Hippocampal formation (tissue), 2 donors: ENCODE measurements at regions not wholly inside any gene's neighbourhood (a gene's known extent, or its start where the extent isn't known, plus 50 kb on each side); places are given as distances from the start of the nearest gene placed in this dataset.
A peak's percentile ranks its signal among the peaks of the same experiment; 100 is the strongest.
"Not testable (repeated sequence)": the region's sequence is repeated elsewhere in the genome, so short reads cannot be mapped to it uniquely, and the experiment has no call there.

Experiments
- DNase-seq, 2 donors: peaks; one replicate each; lab custom pipeline; 2025; lab: John Stamatoyannopoulos, UW

DNA sequence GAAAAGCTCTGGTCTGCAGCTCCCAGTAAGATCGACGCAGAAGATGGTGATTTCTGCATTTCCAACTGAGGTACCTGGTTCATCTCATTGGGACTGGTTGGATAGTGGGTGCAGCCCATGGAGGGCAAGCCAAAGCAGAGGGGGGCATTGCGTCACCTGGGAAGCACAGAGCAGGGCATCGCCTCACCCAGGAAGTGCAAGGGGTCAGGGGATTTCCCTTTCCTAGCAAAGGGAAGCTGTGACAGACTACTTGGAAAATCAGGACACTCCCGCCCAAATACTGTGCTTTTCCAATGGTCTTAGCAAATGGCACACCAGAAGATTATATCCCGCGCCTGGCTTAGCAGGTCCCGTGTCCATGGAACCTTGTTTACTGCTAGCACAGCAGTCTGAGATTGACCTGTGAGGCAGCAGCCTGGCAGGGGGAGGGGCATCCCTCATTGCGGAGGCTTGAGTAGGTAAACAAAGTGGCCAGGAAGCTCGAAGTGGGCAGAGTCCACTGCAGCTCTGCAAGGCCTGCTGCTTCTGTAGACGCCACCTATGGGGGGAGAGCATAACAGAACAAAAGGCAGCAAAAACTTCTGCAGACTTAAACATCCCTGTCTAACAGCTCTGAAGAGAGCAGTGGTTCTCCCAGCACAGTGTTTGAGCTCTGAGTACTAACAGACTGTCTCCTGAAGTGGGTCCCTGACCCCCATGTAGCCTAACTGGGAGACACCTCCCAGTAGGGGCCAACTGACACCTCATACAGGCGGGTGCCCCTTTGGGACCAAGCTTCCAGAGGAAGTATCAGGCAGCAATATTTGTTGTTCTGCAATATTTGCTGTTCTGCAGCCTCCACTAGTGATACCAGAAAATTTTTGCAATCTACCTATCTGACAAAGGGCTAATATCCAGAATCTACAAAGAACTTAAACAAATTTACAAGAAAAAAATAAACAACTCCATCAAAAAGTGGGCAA lies 871.7 kb downstream of the IGSF11 start:
- not testable (repeated sequence) for DNase-seq

DNA sequence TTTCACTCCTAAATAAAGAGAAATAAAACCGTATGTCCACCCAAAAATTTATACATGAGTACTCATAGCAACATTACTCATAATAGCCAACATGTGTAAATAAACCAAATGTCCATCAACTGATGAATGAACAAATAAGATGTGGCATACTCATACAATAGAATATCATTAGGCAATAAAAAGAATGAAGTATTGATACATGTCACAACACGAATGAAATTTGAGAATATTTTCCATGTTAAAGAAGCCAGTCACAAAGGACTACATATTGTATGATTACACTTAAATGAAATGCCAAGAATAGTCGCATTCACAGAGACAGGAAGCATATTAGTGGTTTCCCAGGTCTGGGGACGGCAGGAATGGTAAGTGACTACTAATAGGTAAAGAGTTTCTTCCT lies 869.2 kb downstream of the IGSF11 start:
- no peak for DNase-seq

DNA sequence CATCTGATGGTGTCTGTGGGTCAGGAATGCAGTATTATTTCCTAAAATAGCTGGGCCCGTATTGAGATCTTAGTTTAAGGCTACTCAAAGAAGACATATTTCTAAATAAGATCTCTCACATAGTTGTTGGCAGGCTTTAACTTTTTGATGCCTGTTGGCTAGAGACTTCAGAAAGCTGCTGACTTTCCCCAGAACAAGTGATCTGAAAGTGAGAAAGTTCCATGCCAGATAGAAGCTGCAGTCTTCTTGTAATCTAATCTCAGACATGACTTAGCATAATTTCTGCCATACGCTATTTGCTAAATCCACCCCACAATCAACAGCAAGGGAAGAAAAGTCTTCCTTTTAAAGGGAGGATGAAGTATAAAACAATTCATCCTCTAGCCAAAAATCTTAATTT lies 867.1 kb downstream of the IGSF11 start:
- DNase-seq, result no peak

DNA sequence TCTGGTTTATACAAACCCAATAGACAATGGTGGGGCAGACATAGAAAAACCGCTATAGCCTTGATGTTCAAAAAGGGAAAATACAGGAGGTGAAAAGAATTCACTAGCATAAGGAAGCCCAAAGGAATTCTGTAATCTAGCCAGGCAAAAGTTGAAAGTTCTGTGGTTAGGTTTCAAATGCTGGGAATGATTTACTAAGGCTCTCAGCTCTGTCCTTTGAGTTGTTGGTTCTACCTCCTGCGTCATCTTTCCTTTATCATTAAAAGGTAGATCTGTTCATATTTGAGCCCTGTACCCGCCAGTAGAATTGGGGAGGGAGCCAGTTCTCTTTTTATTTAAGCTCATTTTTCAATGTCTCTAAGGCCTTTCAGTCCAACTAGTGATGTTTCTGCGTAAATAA lies 866.5 kb downstream of the IGSF11 start:
- DNase-seq, result no peak

DNA sequence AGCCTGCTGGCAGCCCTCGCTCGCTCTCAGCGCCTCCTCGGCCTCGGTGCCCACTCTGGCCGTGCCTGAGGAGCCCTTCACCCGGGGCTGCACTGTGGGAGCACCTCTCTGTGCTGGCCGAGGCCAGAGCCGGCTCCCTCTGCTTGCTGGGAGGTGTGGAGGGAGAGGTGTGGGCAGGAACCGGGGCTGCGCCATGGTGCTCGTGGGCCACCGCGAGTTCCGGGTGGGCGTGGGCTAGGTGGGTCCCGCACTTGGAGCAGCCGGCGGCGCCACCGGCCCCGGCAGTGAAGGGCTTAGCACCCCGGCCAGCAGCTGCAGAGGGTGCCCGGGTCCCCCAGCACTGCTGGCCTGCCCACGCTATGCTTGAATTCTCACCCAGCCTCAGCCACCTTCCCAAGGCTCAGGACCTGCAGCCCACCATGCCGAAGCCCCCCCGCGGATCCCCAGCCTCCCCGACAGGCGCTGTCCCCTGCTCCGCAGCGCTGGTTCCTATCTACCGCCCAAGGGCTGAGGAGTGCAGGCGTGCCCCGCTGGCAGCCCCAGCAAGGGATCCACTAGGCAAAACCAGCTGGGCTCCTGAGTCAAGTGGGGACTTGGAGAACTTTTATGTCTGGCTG lies 863.3 kb downstream of the IGSF11 start:
- DNase-seq, result no peak

DNA sequence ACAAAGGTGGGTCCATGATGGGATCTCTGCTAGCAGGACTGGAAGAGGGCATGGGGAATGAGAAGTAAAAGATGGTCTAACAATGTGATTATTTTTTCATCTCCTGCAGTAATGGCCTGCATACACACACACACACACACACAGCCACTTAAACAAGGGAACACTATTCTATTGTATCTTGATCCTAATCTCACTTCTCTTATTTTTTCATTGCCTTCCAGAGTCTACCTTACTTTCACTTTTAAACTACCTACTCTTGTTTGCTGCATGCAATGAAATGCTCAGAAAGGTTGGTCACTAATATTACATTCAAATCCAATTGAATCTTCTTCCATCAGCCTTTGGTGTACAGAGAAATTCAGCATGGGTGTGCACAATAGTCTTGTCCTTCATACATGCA lies 853.8 kb downstream of the IGSF11 start:
- DNase-seq, result no peak

DNA sequence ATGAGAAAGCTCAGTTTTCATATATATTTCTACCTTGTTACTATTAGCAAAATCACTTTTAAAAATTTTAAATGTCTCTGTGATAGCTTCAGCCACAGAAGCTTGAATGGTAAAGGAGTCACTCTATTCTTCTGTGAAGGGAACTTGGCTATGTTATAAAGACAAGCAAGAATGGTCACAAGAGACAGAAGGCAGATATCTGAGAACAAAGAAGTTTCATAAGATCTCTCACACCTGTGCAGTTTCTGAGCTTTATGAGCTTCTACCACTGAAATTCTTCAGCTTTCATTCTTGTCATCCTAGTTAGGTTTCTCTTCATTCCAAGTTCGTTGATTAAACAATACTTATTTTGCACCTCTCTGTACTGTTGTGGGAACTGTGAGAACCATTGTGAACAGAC lies 853.4 kb downstream of the IGSF11 start:
- no peak for DNase-seq

DNA sequence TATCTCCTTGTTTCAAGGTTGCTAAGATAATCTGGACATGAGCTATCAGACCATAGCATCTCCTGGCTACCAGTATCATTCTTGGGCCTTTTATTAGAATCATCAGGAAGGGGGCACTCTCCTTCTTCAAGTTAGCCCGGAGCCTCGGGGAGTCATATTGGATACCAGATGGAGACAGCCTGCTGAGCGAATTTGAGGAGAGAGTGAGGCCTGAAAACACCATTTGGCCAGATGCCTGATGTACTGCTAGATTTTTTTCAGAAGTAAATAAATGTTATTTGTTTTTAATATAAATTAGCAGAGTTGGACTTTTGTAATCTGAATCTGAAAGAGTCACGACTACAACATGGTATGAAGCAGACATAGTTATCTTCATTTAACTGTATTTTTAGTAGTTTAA lies 848.6 kb downstream of the IGSF11 start:
- no peak for DNase-seq

DNA sequence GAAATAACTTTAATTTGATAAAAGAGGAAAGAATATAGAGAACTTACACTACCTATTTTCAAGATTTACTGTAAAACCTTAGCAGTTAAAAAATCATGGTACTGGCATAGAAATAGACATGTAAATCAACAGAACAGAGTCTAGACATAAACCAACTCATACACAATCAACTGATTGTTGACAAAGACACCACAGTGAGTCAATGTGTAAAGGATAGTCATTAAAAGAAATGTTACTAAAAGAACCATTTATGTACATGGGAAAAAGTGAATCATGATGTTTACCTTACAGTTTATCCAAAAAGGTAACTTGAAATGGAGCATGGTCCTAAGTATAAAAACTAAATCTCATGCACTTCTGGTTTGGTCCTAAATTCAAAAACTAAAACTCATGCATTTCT lies 847.4 kb downstream of the IGSF11 start:
- DNase-seq, result no peak

DNA sequence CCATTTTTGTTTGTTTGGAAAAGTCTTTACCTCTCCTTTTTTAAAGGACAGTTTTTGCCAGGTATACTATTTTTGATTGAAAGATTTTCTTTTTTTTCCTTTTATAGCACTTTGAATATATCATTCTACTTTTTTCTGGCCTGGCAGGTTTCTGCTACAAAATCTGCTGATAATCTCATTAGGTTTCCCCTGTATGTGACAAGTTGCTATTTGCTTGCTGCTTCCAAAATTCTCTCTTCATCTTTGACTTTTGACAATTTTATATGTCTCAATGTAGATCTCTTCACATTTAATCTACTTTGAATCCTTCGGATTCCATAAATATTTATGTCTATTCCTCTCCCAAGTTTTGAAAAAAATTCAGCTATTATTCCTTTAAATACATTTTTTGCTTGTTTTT lies 838.5 kb downstream of the IGSF11 start:
- DNase-seq, result no peak

DNA sequence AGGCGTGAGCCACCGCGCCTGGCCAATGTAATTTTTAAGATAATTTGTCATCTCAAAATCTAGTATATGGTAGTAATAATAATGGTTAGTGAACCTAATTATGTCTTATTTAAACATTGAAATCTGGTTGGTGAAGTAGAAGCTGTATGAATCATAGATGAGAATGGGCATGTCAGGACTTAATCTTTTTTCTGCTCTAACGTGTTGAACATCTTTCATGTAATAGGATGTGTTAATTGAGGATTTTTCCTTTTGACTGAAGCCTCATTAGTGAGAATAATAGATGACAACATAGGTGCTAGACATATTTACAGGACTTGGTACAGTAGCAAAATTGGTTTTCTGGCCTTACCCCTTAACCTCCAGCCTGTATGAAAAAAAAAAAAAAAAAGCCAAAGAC lies 835.6 kb downstream of the IGSF11 start:
- DNase-seq, result no peak

DNA sequence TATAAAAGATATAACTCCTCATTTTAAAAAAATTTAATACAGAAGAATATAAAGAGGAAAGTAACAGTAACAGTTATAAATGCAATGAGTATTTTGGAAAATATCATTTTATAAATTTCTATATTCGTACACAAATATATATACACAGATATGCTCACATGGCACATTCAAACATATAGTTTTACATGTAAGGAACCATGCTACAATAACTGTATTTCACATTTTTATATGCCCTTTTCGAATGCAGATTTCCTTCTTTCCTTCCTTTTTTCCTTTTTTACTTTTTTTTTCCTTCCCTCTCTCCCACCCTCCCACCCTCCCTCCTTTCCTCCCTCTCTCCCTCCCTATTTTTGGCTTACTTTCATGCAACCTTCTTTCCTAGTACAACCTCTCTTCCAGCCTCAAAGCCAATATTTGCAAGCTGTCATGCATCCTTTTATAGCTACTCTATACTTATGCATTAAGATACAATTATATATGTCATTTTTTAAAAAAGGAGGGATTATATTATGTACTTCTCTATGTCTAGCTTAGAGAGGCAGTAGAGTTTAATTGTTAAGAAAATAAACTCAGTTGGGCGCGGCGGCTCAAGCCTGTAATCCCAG lies 830.5 kb downstream of the IGSF11 start:
- DNase-seq, result no peak

DNA sequence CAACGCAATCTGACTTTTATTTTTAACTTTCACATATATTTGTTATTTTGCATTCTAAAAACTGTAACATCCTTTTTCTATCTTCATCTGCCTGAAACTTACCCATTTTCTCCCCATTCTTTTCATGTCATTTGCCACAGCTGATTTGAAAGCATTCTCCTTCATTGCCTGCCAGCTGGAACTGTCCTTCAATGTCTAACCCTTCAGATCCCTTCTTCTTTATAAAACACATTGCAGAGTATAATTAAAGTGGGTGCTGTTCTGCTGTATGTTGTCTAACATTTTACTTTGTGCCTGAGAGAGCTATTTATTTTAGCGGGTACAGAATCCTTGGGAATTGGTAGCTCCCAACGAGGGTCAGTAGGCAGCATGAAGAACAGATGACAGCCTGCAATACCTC lies 827.4 kb downstream of the IGSF11 start:
- no peak for DNase-seq

DNA sequence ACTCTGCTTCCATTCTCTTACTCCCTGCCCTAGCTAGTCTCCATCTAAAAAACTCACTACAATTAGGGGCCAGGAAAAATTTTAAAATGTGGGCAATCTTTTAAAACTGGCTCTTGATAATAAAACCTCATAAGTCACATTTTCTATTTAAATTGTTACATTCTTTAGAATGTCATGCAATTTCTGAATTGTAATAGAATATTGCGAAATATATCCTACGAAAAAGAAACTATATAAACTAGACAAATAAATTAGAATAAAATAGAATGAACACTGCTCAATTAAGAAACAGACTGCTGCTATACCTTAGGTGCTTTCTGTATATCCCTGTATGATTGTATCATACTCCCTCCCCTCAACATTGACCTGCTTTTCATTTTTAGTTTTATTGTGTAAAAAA lies 826.0 kb downstream of the IGSF11 start:
- no peak for DNase-seq

DNA sequence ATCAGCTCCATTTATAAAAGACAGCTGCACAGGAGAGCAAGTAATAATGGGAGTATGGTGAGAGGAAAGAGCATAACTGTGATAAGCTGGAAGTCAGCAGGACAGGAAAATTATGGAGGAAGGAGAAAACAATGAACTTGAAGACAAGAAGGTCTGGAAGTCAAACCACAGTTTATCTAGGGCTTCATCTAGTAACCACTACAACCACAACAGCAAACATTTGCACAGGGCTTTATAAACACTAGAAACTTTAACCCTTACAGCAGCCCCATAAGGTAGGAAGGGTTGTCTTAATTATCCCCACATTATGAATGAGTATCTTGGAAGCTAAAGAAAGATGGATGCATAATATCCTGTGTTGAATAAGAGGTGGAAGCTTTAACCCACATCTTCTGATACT lies 820.8 kb downstream of the IGSF11 start:
- DNase-seq, result no peak

DNA sequence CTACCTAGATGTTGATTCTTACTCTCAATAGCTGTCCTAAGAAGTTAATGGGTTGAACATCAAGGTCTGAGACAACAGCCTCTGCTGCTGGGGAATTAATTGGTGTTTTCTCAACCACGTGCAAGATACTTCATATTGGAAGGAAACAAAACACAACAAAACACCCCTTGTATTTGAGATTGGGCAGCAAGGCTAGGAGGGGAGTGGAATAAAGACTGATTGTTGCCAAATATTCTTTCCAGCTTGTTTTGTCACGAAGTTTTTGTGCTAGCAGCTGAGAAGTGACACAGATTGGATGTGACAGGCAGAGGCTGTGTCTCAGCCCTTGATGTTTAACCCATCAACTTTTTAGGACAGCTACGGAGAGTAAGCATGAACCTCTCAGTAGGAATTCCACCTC lies 808.4 kb downstream of the IGSF11 start:
- no peak for DNase-seq

DNA sequence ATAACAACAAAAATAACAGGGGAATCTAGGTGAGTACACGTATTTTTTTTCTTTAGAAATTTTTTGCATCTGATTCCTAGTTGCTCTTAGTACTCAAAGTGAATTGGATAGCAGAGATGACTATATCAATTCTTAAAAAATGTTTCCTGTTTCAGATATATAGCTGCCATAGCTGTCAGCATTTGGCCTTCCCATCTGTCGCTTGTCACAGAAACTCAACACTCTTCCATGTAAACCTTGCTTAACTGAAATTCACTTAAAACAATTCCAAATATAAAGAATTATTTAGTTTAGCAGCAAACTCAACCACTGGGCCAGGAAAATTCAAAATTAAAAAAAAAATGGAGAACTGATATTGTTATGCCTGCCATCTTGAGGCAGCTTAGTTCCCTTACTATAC lies 807.5 kb downstream of the IGSF11 start:
- DNase-seq, result no peak

DNA sequence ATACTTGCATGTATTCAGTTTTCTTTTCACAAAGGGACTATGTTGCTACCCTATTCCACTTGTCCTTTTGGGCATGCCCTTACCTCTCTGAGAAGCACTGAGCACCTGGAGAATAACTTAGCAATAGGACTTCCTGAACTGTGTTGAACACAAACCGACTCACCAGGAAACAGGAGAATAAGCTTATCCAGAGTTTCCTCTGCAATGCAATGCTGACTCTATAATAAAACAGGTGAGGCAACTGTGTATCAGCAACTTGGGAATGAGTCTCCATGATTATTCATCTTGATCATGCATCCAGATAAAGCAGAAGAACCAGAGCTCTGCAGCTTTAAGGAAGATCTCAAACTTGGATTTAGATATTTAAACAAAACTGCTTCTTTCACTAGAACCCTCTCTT lies 806.5 kb downstream of the IGSF11 start:
- DNase-seq, result no peak

DNA sequence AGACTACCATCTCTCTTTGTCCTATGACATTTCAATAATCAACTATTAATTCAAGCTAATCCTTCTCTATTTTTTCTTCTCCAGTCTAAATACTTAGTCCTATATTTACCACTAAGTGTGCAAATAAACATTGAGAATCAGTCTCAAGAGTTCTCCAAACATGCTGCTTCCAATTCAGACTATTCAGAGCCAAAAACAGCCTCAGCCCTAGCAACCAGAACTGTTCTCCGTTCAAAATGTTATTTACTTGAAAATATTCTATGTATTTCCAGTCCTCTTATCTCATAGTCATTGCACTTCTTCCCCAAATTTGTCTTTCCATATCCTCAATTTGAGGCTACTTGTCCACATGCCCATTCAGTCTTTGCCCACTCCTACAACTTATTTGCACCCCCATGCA lies 805.5 kb downstream of the IGSF11 start:
- DNase-seq, result peak in 1 of 2 donors; percentile 5

DNA sequence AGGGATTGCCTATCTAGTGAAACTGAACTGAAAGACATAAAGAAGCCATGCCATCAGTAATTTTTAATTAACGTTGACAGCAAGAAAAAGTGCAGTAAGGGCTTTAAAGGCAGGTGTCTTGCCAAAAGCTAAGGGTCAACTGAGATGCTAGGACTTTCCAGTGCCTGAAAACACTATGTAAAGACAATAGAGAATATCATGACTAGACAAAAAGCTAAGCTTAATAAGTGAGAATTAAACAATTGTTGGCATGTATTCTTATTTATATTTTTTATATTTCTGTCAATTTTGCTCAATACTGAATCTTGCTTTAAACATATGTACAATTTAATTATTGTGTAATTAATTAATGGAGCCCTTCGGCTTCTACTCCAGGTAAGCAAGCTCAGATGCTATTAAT lies 803.1 kb downstream of the IGSF11 start:
- DNase-seq, result no peak

DNA sequence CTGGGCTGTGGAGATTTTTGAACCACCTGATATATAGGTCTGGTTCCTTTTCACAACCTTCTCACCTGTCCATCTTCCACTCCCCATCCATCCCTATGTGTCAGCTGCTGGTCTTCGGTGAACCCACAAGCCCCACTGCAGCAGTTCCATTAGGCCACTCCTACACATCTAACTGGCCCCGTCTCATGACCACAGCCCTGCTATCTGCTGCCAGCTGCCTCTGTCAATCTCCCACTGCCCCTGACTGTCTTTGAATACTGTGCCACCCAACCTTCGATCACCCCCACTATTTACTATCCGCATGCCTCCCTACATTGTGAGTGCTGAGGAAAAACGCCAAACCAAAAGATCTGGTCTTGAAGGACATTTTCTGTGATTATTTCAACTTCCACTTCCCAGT lies 795.4 kb downstream of the IGSF11 start:
- DNase-seq, result no peak

DNA sequence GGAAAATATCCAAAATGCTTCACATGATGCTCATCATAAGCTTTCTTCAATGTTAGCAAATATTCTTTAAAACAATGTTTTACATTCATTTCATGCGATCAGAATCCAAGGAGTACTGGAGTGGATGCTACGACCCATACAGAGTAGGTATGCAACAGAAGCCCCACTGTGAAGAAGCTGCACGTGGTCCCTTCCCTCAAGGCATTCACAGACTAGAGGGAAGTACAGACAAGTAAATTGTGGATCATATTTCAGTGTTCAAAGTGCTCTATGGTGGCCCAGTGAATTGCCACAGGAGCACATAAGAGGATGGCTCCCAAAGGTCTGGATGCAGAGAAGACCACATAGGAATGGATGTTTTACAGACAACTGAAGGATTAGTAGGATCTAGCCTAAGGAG lies 789.9 kb downstream of the IGSF11 start:
- DNase-seq, result no peak

DNA sequence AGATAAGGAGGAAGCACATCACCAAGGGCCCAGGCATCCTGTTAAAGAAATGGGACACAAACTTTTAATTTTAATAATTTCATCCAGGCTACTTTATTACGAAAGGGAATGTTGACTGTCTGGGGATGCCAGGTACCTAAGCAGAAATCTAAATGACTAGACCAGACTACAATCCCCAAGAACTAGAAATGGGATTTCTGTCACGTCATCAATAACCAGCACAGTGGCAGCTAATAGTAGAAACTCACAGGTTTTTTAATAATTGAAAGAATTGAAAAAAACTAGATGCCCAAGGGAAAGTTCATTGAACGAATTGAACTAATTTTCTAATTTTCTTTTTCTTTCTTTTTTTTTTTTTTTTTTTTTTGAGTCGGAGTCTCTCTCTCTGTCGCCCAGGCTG lies 789.3 kb downstream of the IGSF11 start:
- no peak for DNase-seq
